ENCODE measurements at regions not wholly inside any gene's neighbourhood (a gene's known extent, or its start where the extent isn't known, plus 50 kb on each side); places are given as distances from the start of the nearest gene placed in this dataset.

GRCh38 chr15:96515371-96515770 is 184.9 kb downstream of the NR2F2 start:
- peaks cover 26% of the 10 kb centered on the region for H3K9me3 Mint-ChIP-seq
- no peak overlapping the region for H3K27ac Mint-ChIP-seq
- no peak for ATAC-seq
- no peaks in the 10 kb centered on the region for H3K4me1 Mint-ChIP-seq
- no peak overlapping the region for H3K4me3 Mint-ChIP-seq
- H3K36me3 Mint-ChIP-seq: no peaks in the 10 kb centered on the region
- DNase-seq (ENCODE audit: low spot score in 2 of 2): no peak

- peaks cover 28% of the 10 kb centered on the region for H3K9me3 Mint-ChIP-seq
- H3K4me1 Mint-ChIP-seq: no peaks in the 10 kb centered on the region
- no peaks in the 10 kb centered on the region for H3K36me3 Mint-ChIP-seq
- no peak overlapping the region for H3K4me3 Mint-ChIP-seq
- ATAC-seq (no peak), DNase-seq (ENCODE audit: low spot score in 2 of 2) (no peak)
- no peak overlapping the region for H3K27ac Mint-ChIP-seq
These were observed 190.9 kb downstream of the NR2F2 start for GRCh38 chr15:96521386-96521785.

- H3K4me1 Mint-ChIP-seq: no peaks in the 10 kb centered on the region
- no peak for ATAC-seq
- H3K36me3 Mint-ChIP-seq: no peaks in the 10 kb centered on the region
- H3K27ac Mint-ChIP-seq: no peak overlapping the region
- DNase-seq (ENCODE audit: low spot score in 2 of 2): no peak
- H3K9me3 Mint-ChIP-seq: peaks cover 16% of the 10 kb centered on the region
- H3K4me3 Mint-ChIP-seq: no peak overlapping the region
These were observed 194.3 kb downstream of the NR2F2 start for GRCh38 chr15:96524676-96525417.

- no peaks in the 10 kb centered on the region for H3K9me3 Mint-ChIP-seq
- no peak for ATAC-seq
- H3K4me3 Mint-ChIP-seq: no peak overlapping the region
- no peaks in the 10 kb centered on the region for H3K4me1 Mint-ChIP-seq
- H3K27ac Mint-ChIP-seq: no peak overlapping the region
- no peak for DNase-seq (ENCODE audit: low spot score in 2 of 2)
- H3K36me3 Mint-ChIP-seq: no peaks in the 10 kb centered on the region
These were observed 204.6 kb downstream of the NR2F2 start for GRCh38 chr15:96535148-96535547.

GRCh38 chr15:96538491-96538890 is 208.0 kb downstream of the NR2F2 start:
- no peaks in the 10 kb centered on the region for H3K4me1 Mint-ChIP-seq
- DNase-seq (ENCODE audit: low spot score in 2 of 2) (no peak), ATAC-seq (no peak)
- peaks cover 2% of the 10 kb centered on the region for H3K9me3 Mint-ChIP-seq
- H3K27ac Mint-ChIP-seq: no peak overlapping the region
- no peak overlapping the region for H3K4me3 Mint-ChIP-seq
- no peaks in the 10 kb centered on the region for H3K36me3 Mint-ChIP-seq

- no peaks in the 10 kb centered on the region for H3K36me3 Mint-ChIP-seq
- no peak overlapping the region for H3K4me3 Mint-ChIP-seq
- DNase-seq (ENCODE audit: low spot score in 2 of 2) (no peak), ATAC-seq (no peak)
- H3K9me3 Mint-ChIP-seq: peaks cover 2% of the 10 kb centered on the region
- no peak overlapping the region for H3K27ac Mint-ChIP-seq
- H3K4me1 Mint-ChIP-seq: no peaks in the 10 kb centered on the region
These were observed 209.8 kb downstream of the NR2F2 start for GRCh38 chr15:96540283-96540682.

- no peak for ATAC-seq
These were observed 211.8 kb downstream of the NR2F2 start for GRCh38 chr15:96542130-96542770.

GRCh38 chr15:96544162-96544756 is 213.8 kb downstream of the NR2F2 start:
- DNase-seq (ENCODE audit: low spot score in 2 of 2): no peak
- Mint-ChIP-seq H3K4me3 (no peak overlapping the region), H3K36me3 (no peaks in the 10 kb centered on the region), H3K27ac (no peak overlapping the region), H3K9me3 (peaks cover 2% of the 10 kb centered on the region), H3K4me1 (no peaks in the 10 kb centered on the region)
- no peak for ATAC-seq

More at GRCh38 chr15:96542130-96542770, 211.8 kb downstream of the NR2F2 start:
- H3K4me1 Mint-ChIP-seq: no peaks in the 10 kb centered on the region
- no peak overlapping the region for H3K4me3 Mint-ChIP-seq
- H3K36me3 Mint-ChIP-seq: no peaks in the 10 kb centered on the region
- H3K27ac Mint-ChIP-seq: no peak overlapping the region
- peaks cover 2% of the 10 kb centered on the region for H3K9me3 Mint-ChIP-seq
- no peak for DNase-seq (ENCODE audit: low spot score in 2 of 2)

- Mint-ChIP-seq H3K4me3 (no peak overlapping the region), H3K4me1 (no peaks in the 10 kb centered on the region), H3K9me3 (no peaks in the 10 kb centered on the region), H3K36me3 (no peaks in the 10 kb centered on the region), H3K27ac (no peak overlapping the region)
- DNase-seq (ENCODE audit: low spot score in 2 of 2): no peak
- no peak for ATAC-seq
These were observed 218.6 kb downstream of the NR2F2 start for GRCh38 chr15:96549136-96549535.

GRCh38 chr15:96551196-96551595 is 220.7 kb downstream of the NR2F2 start:
- DNase-seq (ENCODE audit: low spot score in 2 of 2) (no peak), ATAC-seq (no peak)
- Mint-ChIP-seq H3K4me3 (no peak overlapping the region), H3K4me1 (no peaks in the 10 kb centered on the region), H3K36me3 (no peaks in the 10 kb centered on the region), H3K27ac (no peak overlapping the region), H3K9me3 (peaks cover 4% of the 10 kb centered on the region)

- Mint-ChIP-seq H3K36me3 (no peaks in the 10 kb centered on the region), H3K4me3 (no peak overlapping the region), H3K9me3 (peaks cover 4% of the 10 kb centered on the region), H3K27ac (no peak overlapping the region), H3K4me1 (no peaks in the 10 kb centered on the region)
- DNase-seq (ENCODE audit: low spot score in 2 of 2): no peak
- no peak for ATAC-seq
These were observed 221.2 kb downstream of the NR2F2 start for GRCh38 chr15:96551722-96552121.

- ATAC-seq: no peak
- no peaks in the 10 kb centered on the region for H3K36me3 Mint-ChIP-seq
- H3K4me1 Mint-ChIP-seq: no peaks in the 10 kb centered on the region
- no peak overlapping the region for H3K27ac Mint-ChIP-seq
- no peak for DNase-seq (ENCODE audit: low spot score in 2 of 2)
- H3K4me3 Mint-ChIP-seq: no peak overlapping the region
- H3K9me3 Mint-ChIP-seq: peaks cover 4% of the 10 kb centered on the region
These were observed 222.5 kb downstream of the NR2F2 start for GRCh38 chr15:96553006-96553405.

- no peak for ATAC-seq
- no peak for DNase-seq (ENCODE audit: low spot score in 2 of 2)
- Mint-ChIP-seq H3K4me1 (no peaks in the 10 kb centered on the region), H3K9me3 (peaks cover 4% of the 10 kb centered on the region), H3K4me3 (no peak overlapping the region), H3K27ac (no peak overlapping the region), H3K36me3 (no peaks in the 10 kb centered on the region)
These were observed 223.0 kb downstream of the NR2F2 start for GRCh38 chr15:96553451-96553850.

GRCh38 chr15:96553931-96554330 is 223.4 kb downstream of the NR2F2 start:
- Mint-ChIP-seq H3K9me3 (peaks cover 4% of the 10 kb centered on the region), H3K4me3 (no peak overlapping the region), H3K36me3 (no peaks in the 10 kb centered on the region), H3K27ac (no peak overlapping the region), H3K4me1 (no peaks in the 10 kb centered on the region)
- no peak for DNase-seq (ENCODE audit: low spot score in 2 of 2)
- no peak for ATAC-seq

- Mint-ChIP-seq H3K36me3 (no peaks in the 10 kb centered on the region), H3K27ac (no peak overlapping the region), H3K9me3 (peaks cover 4% of the 10 kb centered on the region), H3K4me3 (no peak overlapping the region), H3K4me1 (no peaks in the 10 kb centered on the region)
- no peak for ATAC-seq
- DNase-seq (ENCODE audit: low spot score in 2 of 2): no peak
These were observed 224.0 kb downstream of the NR2F2 start for GRCh38 chr15:96554541-96554940.

- Mint-ChIP-seq H3K9me3 (peaks cover 13% of the 10 kb centered on the region), H3K4me3 (no peak overlapping the region), H3K4me1 (no peaks in the 10 kb centered on the region), H3K27ac (no peak overlapping the region), H3K36me3 (no peaks in the 10 kb centered on the region)
- DNase-seq (ENCODE audit: low spot score in 2 of 2): no peak
- no peak for ATAC-seq
These were observed 228.6 kb downstream of the NR2F2 start for GRCh38 chr15:96559087-96559486.

All from stimulated activated effector memory CD8-positive, alpha-beta T cell treated with anti-CD3 and anti-CD28 coated beads, Interleukin-12 subunit alpha, Interleukin-12 subunit beta, amount 100 ng/mL, for 72 hours (primary cell).